Stomach (tissue), 4 donors: ENCODE measurements at regions not wholly inside any gene's neighbourhood (a gene's known extent, or its start where the extent isn't known, plus 50 kb on each side); places are given as distances from the start of the nearest gene placed in this dataset.

Source experiments
- CTCF ChIP-seq, 7 experiments: fragments of 450-650 bp in 4 of 7; fragments of 200-600 bp in 3 of 7; sonication (generic) in 3 of 7; IDR thresholded peaks; one replicate each; pipeline ENCODE4 v1.5.1; 2016 to 2019; ENCODE audit warnings: antibody characterized with exemption in 7 of 7, control low read depth in 2 of 7, mild to moderate bottlenecking in 1 of 7
- POLR2A ChIP-seq, 4 donors: fragments of 450-650 bp; IDR thresholded peaks; one replicate each; pipeline ENCODE4 v1.6.1; 2016; ENCODE audit warnings: antibody characterized with exemption in 4 of 4, control low read depth in 2 of 4, mild to moderate bottlenecking in 1 of 4, moderate library complexity in 1 of 4
- POLR2AphosphoS5 ChIP-seq, 3 donors: sonication (generic); formaldehyde crosslinking; IDR thresholded peaks; one replicate each; pipeline ENCODE4 v1.6.1; 2016; ENCODE audit warnings: antibody characterized with exemption in 3 of 3

DNA sequence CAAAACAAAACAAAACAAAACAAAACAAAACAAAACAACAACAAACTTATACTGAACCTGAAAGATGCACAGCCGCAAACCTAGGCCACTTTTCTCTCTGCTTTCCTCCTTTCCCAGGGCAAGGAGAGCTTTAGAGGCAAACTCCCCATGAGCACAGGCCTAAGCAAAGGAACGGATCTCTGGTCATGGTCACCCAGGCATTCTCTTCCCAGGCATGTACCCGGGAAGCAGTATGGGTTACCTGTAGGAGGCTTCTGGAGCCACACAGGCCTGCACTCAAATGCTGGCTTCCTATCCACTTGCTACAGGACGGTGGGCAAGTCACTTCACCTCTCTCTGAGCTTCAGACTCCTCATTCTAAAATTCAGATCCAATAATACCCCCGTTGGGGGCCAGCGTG, 171.8 kb downstream of the SMAD6 start:
- TF ChIP-seq POLR2A (IDR thresholded peaks at IDR 0.05): no peak
- no peak for TF ChIP-seq CTCF (IDR thresholded peaks at IDR 0.05)
- no peak for TF ChIP-seq POLR2AphosphoS5 (IDR thresholded peaks at IDR 0.05)
